GM18499 (cell line): ENCODE measurements at regions not wholly inside any gene's neighbourhood (a gene's known extent, or its start where the extent isn't known, plus 50 kb on each side); places are given as distances from the start of the nearest gene placed in this dataset.
A peak's percentile ranks its signal among the peaks of the same experiment; 100 is the strongest.

ENCODE experiments used
- ATAC-seq: cut with Tn5 transposase; IDR thresholded peaks from one replicate; pipeline ENCODE4 v1.9.1; 2021; ENCODE audit warnings: moderate number of reproducible peaks; ENCODE audit not compliant: insufficient read depth, unreplicated experiment

DNA sequence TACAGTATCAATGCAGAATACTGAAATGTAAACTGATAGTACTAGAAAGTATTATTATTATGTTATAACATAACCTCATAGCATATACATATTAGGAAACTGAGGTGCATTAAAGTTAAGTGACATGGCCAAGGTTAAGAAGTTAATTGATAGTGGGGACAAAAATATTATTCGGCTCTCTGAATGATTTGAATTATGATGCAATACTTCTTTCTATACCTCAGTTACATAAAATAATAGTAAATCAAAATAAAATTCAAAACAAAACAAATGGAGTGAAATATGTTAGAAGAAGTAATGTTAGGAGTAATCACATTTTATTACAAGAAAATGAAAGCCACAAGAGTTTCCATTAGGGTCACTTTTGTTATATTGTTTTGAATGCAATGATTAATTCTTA is 455.2 kb downstream of the PLA2G4A start:
- ATAC-seq, result no peak

DNA sequence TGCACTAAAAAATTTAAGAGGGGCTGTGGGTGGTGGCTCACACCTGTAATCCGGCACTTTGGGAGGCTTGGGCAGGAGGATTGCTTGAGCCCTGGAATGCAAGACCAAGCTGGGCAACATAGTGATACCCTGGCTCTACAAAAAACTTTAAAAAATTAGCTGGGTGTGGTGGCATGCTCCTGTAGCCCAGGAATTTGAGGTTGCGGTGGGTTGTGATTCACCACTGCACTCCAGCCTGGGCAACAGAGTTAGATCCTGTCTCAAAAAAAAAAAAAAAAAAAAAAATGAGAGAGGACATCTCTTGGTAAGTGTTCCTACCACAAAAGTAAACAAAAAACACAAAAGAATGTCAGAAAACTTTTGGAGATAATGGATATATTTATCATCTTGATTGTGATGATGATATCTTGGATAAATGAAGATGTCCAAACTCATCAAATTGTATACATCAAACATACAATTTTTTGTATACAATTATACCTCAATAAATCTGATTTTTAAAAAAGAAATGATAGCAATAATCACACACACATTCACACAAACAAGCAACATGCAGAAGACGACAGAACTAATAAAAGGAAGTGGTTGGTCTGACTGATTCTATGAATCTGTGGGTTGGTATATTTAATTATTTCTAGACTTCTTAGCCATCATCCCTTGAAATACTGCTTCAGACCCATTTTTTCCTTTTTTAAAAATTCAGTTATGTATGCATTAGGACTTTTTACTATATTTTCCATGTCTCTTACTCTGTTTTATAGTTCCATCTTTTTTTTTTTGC is 465.9 kb downstream of the PLA2G4A start:
- ATAC-seq, result no peak

GRCh38 chr1:187300081-187300480 is 471.3 kb downstream of the PLA2G4A start:
- no peak for ATAC-seq

DNA sequence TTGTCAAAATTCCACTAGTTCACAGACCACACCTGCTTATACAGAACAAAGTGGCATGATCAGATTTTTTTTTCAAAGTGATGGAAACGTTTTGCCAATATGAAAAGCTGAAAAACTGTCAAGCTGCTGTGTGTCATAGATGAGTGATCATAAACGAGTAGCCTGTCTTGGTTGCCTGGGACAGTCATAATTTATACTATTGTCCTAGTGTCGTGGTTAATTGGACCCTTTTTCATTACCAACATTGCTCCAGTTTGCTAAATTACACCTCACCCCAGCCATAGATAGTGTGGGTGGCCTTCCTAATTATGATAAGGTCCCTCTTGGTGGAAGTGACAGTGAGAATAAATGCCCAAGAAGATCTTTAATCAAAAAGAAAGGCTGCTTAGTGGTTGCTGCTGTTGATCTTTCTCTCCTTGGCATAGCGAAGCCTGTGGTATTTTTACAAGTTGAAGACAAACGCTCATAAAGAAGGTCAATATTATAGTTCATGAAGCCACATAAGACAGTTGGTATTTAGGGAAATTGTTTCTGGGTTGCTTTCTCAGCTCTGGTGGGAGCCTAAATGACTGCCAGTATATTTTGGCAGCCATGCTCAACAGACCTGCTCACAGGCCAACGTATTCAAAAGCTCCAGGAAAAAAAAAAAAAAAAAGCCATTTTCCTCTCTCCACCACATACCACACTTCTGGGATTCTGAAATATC is 478.1 kb downstream of the PLA2G4A start:
- no peak for ATAC-seq

DNA sequence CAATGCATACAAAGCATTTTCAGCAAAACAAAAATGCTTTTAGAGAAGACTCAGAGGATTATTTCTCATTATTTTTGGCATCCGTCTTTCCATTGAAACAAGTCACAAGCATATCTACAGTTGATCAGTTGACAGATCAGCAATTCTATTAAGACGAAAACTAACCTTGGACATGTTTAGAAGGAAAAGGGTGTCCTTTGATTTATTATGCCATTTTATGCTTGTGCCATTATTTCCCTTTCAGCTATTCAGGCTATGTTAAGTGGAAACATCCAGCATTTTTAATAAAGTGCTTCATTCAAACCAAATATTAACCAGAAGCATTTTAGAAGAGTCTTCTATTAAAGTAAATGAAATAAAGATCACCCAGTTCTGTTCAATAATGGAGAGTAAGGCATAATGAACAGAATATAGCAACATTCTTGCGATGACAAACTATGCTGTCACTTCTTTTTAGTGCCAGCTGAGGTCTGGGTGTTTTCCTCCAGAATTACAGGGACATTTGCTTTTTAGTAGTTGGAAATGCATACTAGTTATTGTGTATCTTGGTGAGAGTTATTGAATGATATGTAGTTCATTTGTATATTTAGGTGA is 481.4 kb downstream of the PLA2G4A start:
- no peak for ATAC-seq

GRCh38 chr1:187313115-187313514 is 484.4 kb downstream of the PLA2G4A start:
- ATAC-seq, result no peak

GRCh38 chr1:187326557-187326956 is 497.8 kb downstream of the PLA2G4A start:
- ATAC-seq, result no peak

GRCh38 chr1:187336441-187337168 is 507.9 kb downstream of the PLA2G4A start:
- no peak for ATAC-seq

DNA sequence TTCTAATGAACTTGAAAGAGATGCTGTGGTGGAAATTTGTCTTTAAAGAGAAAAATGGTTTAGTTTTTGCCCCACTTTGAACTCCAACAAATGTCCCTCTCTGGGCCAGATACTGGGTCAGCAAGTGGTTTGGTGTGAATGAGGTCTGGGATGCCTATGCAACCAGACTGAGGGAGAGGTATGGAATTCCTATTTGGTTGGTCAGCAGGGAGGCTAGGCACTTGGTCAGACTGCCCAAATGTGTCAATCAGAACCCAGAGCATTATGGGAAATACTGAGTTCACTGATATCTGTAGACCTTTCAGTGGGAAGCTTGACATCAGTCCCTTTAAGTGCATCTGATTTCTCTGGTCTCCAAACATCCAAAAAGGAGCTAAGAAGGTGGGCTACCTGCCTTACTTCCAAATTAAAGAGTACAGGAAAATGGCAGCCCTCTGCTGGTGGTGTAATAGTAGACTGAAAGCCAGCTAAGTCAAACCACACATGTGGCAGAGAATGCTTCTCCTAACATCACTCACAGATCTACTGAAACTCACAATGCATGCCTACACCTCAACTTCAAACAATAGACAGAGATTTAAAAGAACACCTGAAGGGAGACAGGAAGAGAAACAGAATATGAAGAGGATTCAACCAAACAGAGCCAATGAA is 510.1 kb downstream of the PLA2G4A start:
- ATAC-seq, result no peak

- no peak for ATAC-seq
Observed at GRCh38 chr1:187342495-187342894, 513.7 kb downstream of the PLA2G4A start.

DNA sequence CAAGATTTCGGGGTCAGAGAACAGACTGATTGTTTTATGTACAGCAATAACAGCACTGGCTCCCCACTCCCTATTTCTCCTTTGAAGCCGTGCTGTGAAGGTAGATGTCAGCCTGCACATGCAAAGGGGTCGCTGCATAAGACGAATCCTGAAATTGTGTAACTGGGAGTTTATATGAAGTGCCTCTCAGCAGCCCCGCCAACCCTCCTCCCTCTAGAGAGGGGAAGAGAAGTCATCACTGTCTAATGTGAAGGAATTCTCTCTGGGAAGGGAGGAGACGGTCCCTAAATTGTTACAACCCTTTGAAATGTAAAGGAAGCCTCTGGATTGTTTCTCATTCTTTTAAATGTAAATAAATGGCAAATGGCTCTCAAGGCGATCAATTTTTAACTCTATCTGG is 545.3 kb downstream of the PLA2G4A start:
- no peak for ATAC-seq

- ATAC-seq, result no peak
Observed at GRCh38 chr1:187374742-187375141, 546.0 kb downstream of the PLA2G4A start.

DNA sequence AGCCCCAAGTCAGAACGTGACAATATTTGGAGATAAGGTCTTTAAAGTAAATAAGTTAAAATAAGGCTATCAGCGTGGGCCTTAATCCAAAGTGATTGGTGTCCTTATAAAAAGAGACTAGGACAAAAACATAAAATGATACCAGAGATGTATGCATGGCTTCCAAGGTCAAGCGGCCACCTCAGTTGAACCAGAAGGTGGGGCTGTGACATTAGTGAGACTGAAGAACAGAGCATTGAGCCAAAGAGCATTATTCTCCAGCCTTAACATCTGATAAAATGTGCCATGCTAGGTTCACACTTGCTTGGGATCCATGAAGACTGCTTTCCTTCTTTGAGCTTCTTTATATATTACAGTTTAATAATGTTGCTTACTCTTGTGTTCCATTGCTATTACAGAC is 554.6 kb downstream of the PLA2G4A start:
- ATAC-seq, result no peak

- peak; percentile 73 for ATAC-seq
Observed at GRCh38 chr1:187384504-187384903, 555.8 kb downstream of the PLA2G4A start.

GRCh38 chr1:187390215-187390818 is 561.6 kb downstream of the PLA2G4A start:
- no peak for ATAC-seq

DNA sequence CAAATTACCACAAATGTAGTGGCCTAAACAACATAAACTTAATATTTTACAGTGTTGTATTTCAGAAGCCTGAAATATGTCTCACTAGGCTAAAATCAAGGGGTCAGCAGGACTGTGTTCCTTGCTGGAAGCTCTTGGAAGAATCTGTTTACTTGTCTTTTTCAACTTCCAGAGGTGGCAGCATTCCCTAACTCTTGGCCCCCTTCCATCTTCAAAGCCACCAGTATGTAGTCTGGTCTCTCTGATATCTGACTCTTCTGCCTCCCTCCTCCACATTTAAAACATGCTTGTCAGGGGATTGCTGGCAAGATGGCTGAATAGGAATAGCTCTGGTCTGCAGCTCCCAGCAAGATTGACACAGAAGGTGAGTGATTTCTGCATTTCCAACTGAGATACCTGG is 567.5 kb downstream of the PLA2G4A start:
- ATAC-seq, result no peak

GRCh38 chr1:187396929-187397796 is 568.4 kb downstream of the PLA2G4A start:
- no peak for ATAC-seq

GRCh38 chr1:187408212-187409004 is 579.7 kb downstream of the PLA2G4A start:
- no peak for ATAC-seq
